ENCODE measurements at regions not wholly inside any gene's neighbourhood (a gene's known extent, or its start where the extent isn't known, plus 50 kb on each side); places are given as distances from the start of the nearest gene placed in this dataset.

GRCh38 chr13:86185636-86186035 lies 386.4 kb upstream of the SLITRK6 start:
- Histone ChIP-seq H3K27ac (ENCODE audit: low read depth, low read length, poor library complexity, severe bottlenecking) (no peak overlapping the region), H3K36me3 (ENCODE audit: insufficient read depth, low read length) (no peaks in the 10 kb centered on the region), H4K20me1 (ENCODE audit: insufficient read depth, low read length) (no peaks in the 10 kb centered on the region), H3K9me2 (ENCODE audit: insufficient read depth, low read length) (no peaks in the 10 kb centered on the region), H3K4me2 (ENCODE audit: low read length) (no peak overlapping the region), H3K9me3 (ENCODE audit: low read length) (no peaks in the 10 kb centered on the region), H2AFZ (ENCODE audit: low read length) (no peak overlapping the region), H3K79me2 (ENCODE audit: insufficient read depth, low read depth, low read length) (no peaks in the 10 kb centered on the region), H3K4me1 (ENCODE audit: insufficient read depth, low read length, poor library complexity, severe bottlenecking) (no peaks in the 10 kb centered on the region), H3K4me3 (ENCODE audit: low read depth, low read length, poor library complexity, severe bottlenecking) (no peak overlapping the region)
- intact Hi-C loops (cut with micrococcal nuclease; ENCODE audit: unreplicated experiment), result no loop called here
- POLR2A ChIA-PET, result no interaction called here
- TF ChIP-seq EZH2phosphoT487 (IDR thresholded peaks at IDR 0.05; ENCODE audit: borderline replicate concordance, low read depth, low read length) (no peak), CTCF (conservative IDR thresholded peaks at IDR 0.05; ENCODE audit: low read length) (no peak)
- no TSS peak for BruUV-seq (replicated peaks)
- CTCF ChIA-PET (ENCODE audit: unreplicated experiment), result no interaction called here
- DNase-seq (ENCODE audit: low spot score), result no peak

GRCh38 chr13:86185107-86185506 lies 385.9 kb upstream of the SLITRK6 start:
- no peaks in the 10 kb centered on the region for H3K4me1 ChIP-seq (ENCODE audit: insufficient read depth, low read length, poor library complexity, severe bottlenecking)
- TF ChIP-seq CTCF (conservative IDR thresholded peaks at IDR 0.05; ENCODE audit: low read length) (no peak), EZH2phosphoT487 (IDR thresholded peaks at IDR 0.05; ENCODE audit: borderline replicate concordance, low read depth, low read length) (no peak)
- H3K4me2 ChIP-seq (ENCODE audit: low read length), result no peak overlapping the region
- H4K20me1 ChIP-seq (ENCODE audit: insufficient read depth, low read length), result no peaks in the 10 kb centered on the region
- no peaks in the 10 kb centered on the region for H3K36me3 ChIP-seq (ENCODE audit: insufficient read depth, low read length)
- POLR2A ChIA-PET, result no interaction called here
- H3K9me2 ChIP-seq (ENCODE audit: insufficient read depth, low read length), result no peaks in the 10 kb centered on the region
- intact Hi-C loops (cut with micrococcal nuclease; ENCODE audit: unreplicated experiment), result no loop called here
- H3K79me2 ChIP-seq (ENCODE audit: insufficient read depth, low read depth, low read length), result no peaks in the 10 kb centered on the region
- no peak overlapping the region for H3K4me3 ChIP-seq (ENCODE audit: low read depth, low read length, poor library complexity, severe bottlenecking)
- no TSS peak for BruUV-seq (replicated peaks)
- H3K9me3 ChIP-seq (ENCODE audit: low read length), result no peaks in the 10 kb centered on the region
- no peak for DNase-seq (ENCODE audit: low spot score)
- no peak overlapping the region for H3K27ac ChIP-seq (ENCODE audit: low read depth, low read length, poor library complexity, severe bottlenecking)
- CTCF ChIA-PET (ENCODE audit: unreplicated experiment), result no interaction called here
- no peak overlapping the region for H2AFZ ChIP-seq (ENCODE audit: low read length)

GRCh38 chr13:86174622-86175021 lies 375.4 kb upstream of the SLITRK6 start:
- H3K79me2 ChIP-seq (ENCODE audit: insufficient read depth, low read depth, low read length), result no peaks in the 10 kb centered on the region
- H2AFZ ChIP-seq (ENCODE audit: low read length), result no peak overlapping the region
- H3K9me2 ChIP-seq (ENCODE audit: insufficient read depth, low read length), result no peaks in the 10 kb centered on the region
- H4K20me1 ChIP-seq (ENCODE audit: insufficient read depth, low read length), result no peaks in the 10 kb centered on the region
- POLR2A ChIA-PET, result interaction anchor here (0.8 kb wide), 1 partner anchor 20 kb away, joined by 3 read pairs; no protein-coding TSS in a partner anchor
- DNase-seq (ENCODE audit: low spot score), result no peak
- H3K4me1 ChIP-seq (ENCODE audit: insufficient read depth, low read length, poor library complexity, severe bottlenecking), result no peaks in the 10 kb centered on the region
- intact Hi-C loops (cut with micrococcal nuclease; ENCODE audit: unreplicated experiment), result no loop called here
- CTCF ChIA-PET (ENCODE audit: unreplicated experiment), result no interaction called here
- TF ChIP-seq EZH2phosphoT487 (IDR thresholded peaks at IDR 0.05; ENCODE audit: borderline replicate concordance, low read depth, low read length) (no peak), CTCF (conservative IDR thresholded peaks at IDR 0.05; ENCODE audit: low read length) (no peak)
- no peak overlapping the region for H3K4me2 ChIP-seq (ENCODE audit: low read length)
- H3K4me3 ChIP-seq (ENCODE audit: low read depth, low read length, poor library complexity, severe bottlenecking), result no peak overlapping the region
- BruUV-seq (replicated peaks), result no TSS peak
- no peaks in the 10 kb centered on the region for H3K9me3 ChIP-seq (ENCODE audit: low read length)
- no peaks in the 10 kb centered on the region for H3K36me3 ChIP-seq (ENCODE audit: insufficient read depth, low read length)
- H3K27ac ChIP-seq (ENCODE audit: low read depth, low read length, poor library complexity, severe bottlenecking), result no peak overlapping the region

Data from OCI-LY7 (cell line).